ENCODE measurements at regions not wholly inside any gene's neighbourhood (a gene's known extent, or its start where the extent isn't known, plus 50 kb on each side); places are given as distances from the start of the nearest gene placed in this dataset.
A peak's percentile ranks its signal among the peaks of the same experiment; 100 is the strongest.
"Not testable (repeated sequence)": the region's sequence is repeated elsewhere in the genome, so short reads cannot be mapped to it uniquely, and the experiment has no call there.

DNA sequence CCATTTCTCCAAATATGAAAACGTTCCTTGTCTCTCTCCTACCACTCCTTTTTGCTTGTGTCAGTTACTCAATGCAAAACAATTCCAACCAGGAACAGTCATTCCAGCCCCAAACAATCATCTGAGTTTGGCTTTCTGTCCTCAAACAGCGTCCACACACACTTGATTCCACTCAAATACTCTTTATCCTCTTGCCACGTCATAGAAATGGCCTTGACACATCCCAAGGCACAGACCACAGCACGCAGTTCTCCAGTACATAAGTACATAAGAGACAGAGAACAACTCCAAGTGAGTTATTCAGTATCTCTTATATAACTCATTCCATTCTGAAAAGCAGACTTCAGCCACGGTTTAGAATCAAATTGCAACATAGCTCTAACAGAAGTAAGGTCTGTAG lies 299.2 kb downstream of the RPS29 start:
- DNase-seq (no peak), ATAC-seq (no peak)
- intact Hi-C loops (cut with DNase I), result loop anchor here in 1 of 2 donors (10.0 kb wide), 1 partner anchor 1562 kb away; no protein-coding TSS in a partner anchor

DNA sequence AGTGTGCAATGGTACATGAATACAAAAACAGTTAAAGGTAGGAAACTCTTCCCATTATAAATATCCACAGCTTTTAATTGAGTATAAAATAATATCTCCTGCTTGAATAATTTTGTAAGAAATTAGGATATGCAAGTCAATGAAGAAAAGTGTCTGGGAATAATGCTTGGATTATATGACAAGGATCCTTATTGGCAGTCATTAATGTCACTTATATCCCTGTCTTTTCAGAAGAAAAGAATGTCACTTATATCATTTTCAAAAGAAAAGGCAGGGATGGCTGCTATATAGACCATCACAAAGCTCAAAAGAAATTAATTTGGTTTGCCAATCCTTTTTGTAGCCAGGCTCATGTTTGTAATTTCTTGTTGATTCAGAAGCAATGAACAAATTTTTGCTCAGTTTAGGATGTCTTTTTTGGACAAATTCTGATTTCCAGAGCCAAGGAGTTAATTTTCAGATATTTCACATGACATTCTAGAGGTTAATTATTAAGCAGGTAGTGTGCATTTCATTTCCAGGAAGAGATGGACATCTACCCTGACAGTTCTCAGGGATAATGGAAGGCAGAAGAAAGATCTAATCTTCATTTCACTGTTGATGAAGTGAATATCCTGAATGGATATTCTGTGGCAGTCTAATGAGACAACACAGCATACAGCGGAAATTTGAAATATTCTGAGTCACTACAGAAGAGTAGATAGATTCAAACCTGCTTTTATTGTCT lies 299.8 kb downstream of the RPS29 start:
- intact Hi-C loops (cut with DNase I), result loop anchor here in 1 of 2 donors (10.0 kb wide), 1 partner anchor 1562 kb away; no protein-coding TSS in a partner anchor
- no peak for ATAC-seq
- no peak for DNase-seq

DNA sequence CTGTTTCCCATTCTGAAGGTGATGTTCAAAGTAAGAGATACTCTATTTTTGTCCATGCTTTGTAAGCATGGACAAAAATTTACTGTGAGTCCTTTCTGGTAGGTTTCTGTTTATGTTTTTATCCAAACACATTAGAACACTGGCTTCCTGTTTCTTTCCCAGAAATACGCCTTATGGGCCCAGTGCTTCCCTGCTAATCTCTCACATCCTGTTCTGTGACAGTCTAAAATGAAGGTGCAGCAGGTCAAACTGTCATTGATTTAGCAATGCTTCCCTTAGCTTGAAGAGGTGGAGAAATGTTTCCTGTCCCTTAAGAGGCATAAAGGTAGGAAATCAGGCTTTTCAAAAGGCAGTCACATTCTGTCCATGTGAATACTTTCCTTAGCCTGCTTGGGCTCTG lies 305.6 kb downstream of the RPS29 start:
- intact Hi-C loops (cut with DNase I), result loop anchor here in 1 of 2 donors (10.0 kb wide), 1 partner anchor 1556 kb away; no protein-coding TSS in a partner anchor
- no peak for DNase-seq
- ATAC-seq, result no peak

DNA sequence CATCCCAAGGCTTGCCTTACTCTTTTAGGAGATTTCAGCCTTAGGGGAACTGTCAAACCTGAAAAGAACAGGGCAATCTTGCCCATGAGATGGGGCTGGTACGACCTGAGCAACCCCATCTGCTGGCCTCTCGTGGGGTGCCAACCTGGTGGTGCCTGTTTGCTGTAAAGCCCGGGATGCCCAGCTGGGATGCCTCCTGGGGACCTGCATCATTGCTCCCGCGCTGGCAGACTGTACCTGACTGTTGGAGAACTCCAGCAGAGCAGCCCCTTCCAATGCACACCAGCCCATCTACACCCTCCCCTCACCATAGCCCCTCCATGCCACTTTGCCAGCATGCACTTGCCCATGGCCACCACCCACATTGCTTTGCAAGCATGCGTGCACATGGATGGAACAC lies 335.7 kb downstream of the RPS29 start:
- intact Hi-C loops (cut with DNase I), result no loop called here
- no peak for ATAC-seq
- no peak for DNase-seq

DNA sequence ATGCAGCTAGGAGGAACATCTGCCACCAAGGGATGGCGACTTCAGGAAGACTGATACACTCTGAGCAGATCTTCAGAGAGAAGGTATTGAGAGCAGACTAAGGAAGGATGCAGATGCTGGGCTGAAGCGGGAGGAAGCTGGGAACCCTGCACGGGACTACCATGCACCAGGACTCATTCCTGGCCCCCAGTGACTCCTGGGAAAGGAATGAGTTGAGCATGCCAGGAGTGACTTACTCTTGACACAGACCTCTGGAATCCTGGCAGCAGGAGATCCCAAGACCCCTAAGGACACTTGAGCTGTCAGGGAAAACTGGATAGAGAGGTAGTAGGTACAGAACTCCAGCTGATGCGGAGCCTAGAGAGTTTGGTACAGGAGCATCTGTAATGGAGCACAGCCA lies 336.1 kb downstream of the RPS29 start:
- intact Hi-C loops (cut with DNase I), result no loop called here
- ATAC-seq, result no peak
- no peak for DNase-seq

GRCh38 chr14:49249022-49249421 lies 337.2 kb downstream of the RPS29 start:
- DNase-seq, result no peak
- intact Hi-C loops (cut with DNase I), result no loop called here
- peak in 1 of 2 donors; percentile 70 for ATAC-seq

- DNase-seq; ATAC-seq; intact Hi-C loops (cut with DNase I): not testable (repeated sequence)
These were observed 342.4 kb downstream of the RPS29 start for GRCh38 chr14:49243777-49244176.

DNA sequence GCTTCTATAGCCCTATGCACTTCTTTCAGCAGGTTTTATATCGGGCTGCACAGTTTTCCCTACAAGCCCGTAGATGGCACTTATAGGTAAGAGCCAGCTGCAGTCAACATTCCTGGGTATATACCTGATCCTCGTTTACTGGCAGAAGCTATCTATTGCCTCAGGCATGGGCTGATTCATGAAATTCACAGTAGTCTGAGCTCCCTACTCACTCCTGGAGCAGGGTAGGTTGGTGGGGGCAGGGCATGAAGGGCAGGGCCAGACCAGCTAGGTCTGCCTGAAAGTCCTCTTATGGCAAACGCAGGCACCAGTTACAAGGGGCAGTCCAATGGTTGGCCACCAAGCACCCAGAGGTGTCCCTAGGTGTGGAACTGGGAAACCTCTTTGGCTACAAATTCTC lies 345.8 kb downstream of the RPS29 start:
- intact Hi-C loops (cut with DNase I), result no loop called here
- no peak for DNase-seq
- ATAC-seq, result no peak

- intact Hi-C loops (cut with DNase I), result no loop called here
- DNase-seq (no peak), ATAC-seq (no peak)
These were observed 357.6 kb downstream of the RPS29 start for GRCh38 chr14:49228552-49228951.

DNA sequence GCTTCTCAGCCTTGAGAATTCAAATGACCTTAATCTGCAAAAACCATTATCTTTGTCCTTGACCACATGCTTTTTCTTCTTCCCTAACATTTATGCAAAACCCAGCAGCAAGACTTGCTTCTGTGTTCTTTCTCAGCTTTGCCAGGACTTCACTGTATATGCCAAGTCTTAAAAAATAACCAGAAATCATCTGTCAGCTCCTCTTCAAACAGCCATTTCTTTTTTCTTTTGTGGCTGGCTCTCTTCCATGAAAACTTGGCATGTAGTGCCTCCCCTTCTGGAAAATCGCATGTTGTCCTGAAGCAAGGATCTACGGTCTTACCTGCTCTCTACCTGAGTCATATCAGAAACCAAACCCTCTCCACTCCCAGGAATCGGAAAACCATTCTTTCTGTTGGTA lies 364.9 kb downstream of the RPS29 start:
- ATAC-seq (no peak), DNase-seq (no peak)
- intact Hi-C loops (cut with DNase I), result no loop called here

DNA sequence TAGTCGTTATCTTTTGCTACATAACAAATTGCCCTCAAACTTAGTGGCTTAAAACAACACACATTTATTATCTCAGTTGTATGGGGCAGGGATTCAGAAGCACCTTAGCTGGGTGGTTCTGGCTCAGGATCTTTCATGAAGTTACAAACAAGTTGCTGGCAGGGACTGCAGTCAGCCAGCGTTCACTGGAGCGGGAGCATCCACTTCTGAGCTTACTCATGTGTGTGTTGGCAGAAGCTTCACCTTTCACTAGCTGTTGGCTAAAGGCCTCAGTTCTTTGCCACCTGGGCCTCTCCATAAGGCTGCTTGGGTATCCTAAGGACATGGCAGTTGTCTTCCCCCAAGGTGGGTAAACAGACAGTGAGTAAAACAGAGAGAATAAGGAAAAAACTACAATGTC lies 365.7 kb downstream of the RPS29 start:
- intact Hi-C loops (cut with DNase I), result no loop called here
- DNase-seq (no peak), ATAC-seq (peak in 1 of 2 donors; percentile 56)

DNA sequence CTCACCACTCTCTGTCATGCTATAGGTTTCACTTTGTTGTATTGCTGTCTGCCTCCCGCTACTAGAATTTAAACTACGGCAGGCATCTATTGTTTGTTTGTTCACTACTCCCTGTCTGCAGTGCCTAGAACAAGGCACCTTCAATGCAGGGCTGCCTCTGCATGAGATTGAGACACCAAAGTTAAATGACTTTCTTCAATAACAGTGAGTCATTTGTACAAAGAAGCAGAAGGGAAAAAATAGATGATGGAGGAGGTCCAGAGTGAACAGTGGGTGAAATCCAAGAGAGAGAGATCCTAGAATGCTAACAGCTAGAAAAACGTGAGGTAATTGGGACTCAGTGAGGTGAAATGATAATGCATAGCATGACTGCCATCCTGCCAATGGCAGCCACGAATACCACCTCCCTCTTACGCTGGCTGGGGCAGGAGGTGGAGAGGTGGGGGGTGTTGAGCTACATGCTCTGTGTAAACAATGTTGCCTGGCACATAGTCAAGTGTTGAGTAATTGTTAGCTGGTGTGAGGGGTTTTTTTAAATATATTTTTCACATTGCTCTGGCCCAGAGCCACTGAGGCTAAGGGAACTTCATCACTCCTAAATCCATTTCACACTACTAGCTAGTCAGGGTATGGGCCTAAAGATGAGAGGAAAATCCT lies 367.6 kb downstream of the RPS29 start:
- ATAC-seq (peak; percentile 44 to 62), DNase-seq (no peak)
- intact Hi-C loops (cut with DNase I), result no loop called here

GRCh38 chr14:49212721-49213120 lies 373.5 kb downstream of the RPS29 start:
- intact Hi-C loops (cut with DNase I), result no loop called here
- ATAC-seq, result peak in 1 of 2 donors; percentile 53

DNA sequence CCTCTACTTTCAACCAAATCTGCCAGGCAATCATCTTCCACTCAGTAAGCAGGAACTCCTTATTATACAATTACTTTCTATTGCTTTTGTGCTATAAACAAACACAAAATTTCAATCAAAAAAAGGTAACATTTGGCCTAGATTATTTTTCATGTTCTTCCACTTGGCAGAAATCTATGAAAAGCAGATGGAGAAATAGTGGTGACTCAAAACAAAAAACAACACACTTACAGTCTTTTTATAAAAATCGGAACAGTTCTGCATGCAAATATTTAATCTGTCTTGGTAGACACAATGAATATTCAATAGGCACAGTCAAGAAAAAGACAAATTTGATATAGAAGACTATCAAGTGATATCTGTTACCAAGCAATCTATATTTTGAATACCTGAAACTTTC lies 376.8 kb downstream of the RPS29 start:
- DNase-seq, result no peak
- ATAC-seq, result no peak
- intact Hi-C loops (cut with DNase I), result no loop called here

More at GRCh38 chr14:49212721-49213120, 373.5 kb downstream of the RPS29 start:
- DNase-seq, result no peak

- intact Hi-C loops (cut with DNase I), result no loop called here
These were observed 379.4 kb downstream of the RPS29 start for GRCh38 chr14:49206828-49207227.

DNA sequence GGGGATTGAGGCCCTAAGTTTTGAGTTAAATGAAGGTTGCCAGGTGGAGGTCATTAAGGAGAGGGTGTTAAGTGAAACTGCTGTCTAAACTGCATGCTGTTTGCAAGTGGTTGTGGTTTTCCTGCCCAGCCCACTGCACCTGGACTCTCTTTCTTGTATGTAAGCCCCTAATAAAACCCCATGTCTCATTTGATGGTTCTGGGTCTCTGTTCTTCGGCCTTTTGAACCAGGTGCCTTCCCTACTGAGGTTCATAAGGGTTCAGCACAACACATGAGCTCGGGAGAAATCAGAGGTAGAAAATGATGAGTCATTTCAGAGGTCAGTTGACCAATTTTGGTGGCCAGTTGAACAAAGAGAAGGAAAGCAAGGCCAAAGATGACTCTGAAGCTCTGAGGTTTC lies 382.5 kb downstream of the RPS29 start:
- intact Hi-C loops (cut with DNase I), result no loop called here
- DNase-seq (no peak), ATAC-seq (no peak)

More at GRCh38 chr14:49206828-49207227, 379.4 kb downstream of the RPS29 start:
- ATAC-seq (peak in 1 of 2 donors; percentile 53), DNase-seq (no peak)

GRCh38 chr14:49199159-49199558 lies 387.0 kb downstream of the RPS29 start:
- intact Hi-C loops (cut with DNase I), result no loop called here
- ATAC-seq, result no peak
- DNase-seq, result no peak

DNA sequence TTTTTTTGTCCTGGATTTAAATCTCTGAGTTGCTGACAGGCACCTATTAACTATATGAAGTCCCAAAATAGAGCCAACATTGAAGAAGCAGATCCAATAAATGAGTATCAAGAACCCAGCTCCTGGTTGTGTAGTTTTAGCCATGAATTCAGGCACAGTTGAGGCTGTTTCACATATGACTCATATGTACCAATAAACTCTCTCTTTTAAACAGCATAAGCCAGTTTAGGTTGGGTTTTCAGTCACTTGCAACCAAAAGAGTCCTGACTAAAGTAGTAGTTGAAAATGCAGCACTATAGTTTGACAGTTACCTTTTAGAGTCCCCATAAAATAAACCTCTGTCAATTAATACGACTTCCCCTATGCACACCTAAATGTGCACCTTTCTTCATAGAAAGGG lies 389.9 kb downstream of the RPS29 start:
- intact Hi-C loops (cut with DNase I), result no loop called here
- ATAC-seq, result no peak

GRCh38 chr14:49194067-49194466 lies 392.1 kb downstream of the RPS29 start:
- no peak for DNase-seq

More for the DNA sequence above, 389.9 kb downstream of the RPS29 start:
- DNase-seq, result no peak

DNA sequence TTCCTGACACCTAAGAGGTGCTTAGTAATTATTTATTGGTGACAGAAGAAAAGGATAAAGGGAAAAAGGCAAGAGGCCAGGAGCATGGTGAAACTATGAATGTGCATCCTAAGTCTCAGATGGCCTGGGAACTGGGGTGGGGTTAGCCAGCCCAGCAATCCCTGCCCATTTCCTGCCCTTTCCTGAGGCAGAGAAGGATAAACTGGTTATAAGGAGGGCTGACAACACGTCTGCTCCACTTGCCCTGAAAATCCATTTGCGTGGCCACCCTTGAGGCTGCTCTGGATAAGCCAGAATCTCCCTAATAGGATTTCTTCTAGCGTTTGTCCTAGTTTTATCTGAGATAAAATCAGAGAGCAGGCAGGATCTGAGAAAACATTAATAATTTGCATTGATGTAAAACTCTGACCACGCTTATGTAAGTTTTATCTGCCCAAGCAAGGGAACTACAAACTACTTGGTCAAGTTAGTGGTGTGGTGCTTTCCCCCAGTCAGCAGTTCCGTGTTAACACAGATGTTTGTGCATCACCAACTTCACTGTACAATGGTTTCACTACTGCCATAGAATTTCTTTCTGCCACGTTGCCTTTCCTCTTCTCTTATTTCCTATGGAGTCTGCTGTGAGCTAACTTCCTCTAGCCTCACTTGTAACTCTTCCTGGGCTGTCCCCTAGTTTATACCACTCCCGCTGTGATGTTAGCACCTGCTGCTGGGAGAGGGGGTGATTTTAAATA lies 392.7 kb downstream of the RPS29 start:
- ATAC-seq (no peak), DNase-seq (no peak)
- intact Hi-C loops (cut with DNase I), result no loop called here

More at GRCh38 chr14:49194067-49194466, 392.1 kb downstream of the RPS29 start:
- peak in 1 of 2 donors; percentile 47 for ATAC-seq
- intact Hi-C loops (cut with DNase I), result no loop called here
